ENCODE measurements at regions not wholly inside any gene's neighbourhood (a gene's known extent, or its start where the extent isn't known, plus 50 kb on each side); places are given as distances from the start of the nearest gene placed in this dataset.

DNA sequence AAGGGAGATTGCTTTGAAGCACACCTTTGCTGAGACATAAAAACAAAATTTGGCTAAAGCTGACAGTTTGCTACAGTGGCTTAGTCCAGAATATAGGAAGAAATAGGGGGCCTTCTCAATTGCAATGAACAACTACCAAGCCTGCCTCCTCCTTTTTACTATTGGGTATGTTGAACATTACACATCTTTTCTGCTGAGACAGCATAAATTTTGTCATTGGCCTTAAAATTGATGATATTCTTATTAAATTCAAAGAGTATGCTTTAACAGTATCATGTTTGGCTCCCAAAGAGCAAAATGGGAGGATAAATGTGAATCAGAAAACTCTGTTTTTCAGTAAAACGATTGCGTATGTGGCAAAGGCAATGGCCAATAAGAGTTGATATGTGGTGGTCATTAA, 721.9 kb upstream of the IGFBP7 start:
- Histone ChIP-seq H3K4me3 (no peak overlapping the region), H3K4me1 (no peaks in the 10 kb centered on the region), H3K27me3 (replicated peaks in 1 of 7) (no peaks in the 10 kb centered on the region), H3K9me3 (no peaks in the 10 kb centered on the region), H3K36me3 (no peaks in the 10 kb centered on the region), H3K27ac (no peak overlapping the region)
- intact Hi-C loops (cut with DNase I; ENCODE audit: low total_unique reads), result no loop called here
- no peak for DNase-seq
- WGBS, 5 donors, result 86 to 95% (median 93%) methylated on average over 2 of the region's 2 CpGs
- TF ChIP-seq, protein P1, sequence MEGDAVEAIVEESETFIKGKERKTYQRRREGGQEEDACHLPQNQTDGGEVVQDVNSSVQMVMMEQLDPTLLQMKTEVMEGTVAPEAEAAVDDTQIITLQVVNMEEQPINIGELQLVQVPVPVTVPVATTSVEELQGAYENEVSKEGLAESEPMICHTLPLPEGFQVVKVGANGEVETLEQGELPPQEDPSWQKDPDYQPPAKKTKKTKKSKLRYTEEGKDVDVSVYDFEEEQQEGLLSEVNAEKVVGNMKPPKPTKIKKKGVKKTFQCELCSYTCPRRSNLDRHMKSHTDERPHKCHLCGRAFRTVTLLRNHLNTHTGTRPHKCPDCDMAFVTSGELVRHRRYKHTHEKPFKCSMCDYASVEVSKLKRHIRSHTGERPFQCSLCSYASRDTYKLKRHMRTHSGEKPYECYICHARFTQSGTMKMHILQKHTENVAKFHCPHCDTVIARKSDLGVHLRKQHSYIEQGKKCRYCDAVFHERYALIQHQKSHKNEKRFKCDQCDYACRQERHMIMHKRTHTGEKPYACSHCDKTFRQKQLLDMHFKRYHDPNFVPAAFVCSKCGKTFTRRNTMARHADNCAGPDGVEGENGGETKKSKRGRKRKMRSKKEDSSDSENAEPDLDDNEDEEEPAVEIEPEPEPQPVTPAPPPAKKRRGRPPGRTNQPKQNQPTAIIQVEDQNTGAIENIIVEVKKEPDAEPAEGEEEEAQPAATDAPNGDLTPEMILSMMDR (IDR thresholded peaks at IDR 0.05 in 8 of 11, conservative IDR thresholded peaks at IDR 0.05 in 3 of 11), result no peak
- no peak for TF ChIP-seq POLR2AphosphoS5 (IDR thresholded peaks at IDR 0.05)
- TF ChIP-seq POLR2A (IDR thresholded peaks at IDR 0.05), result no peak

DNA sequence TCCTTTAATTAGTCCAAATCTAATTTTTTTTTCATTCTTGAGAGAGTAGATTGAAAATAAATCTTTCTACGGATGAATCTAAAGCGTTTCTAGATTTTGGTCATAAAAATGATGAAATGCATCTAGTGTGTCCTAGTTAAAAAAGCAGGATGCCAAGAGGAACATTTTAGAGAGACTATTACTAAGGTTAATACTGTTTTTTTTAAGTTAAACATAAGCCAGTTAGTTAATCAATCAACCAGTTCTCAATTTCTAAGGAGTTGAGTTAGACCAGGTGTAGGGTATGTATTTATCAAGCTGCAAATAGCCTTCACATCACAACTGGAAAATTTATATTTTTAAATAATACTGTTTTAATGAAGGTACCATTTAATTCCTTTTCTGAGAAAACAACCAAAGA, 679.5 kb upstream of the IGFBP7 start:
- WGBS, 5 donors, result 42 to 72% (median 43%) methylated on average over 2 of the region's 2 CpGs
- Histone ChIP-seq H3K9me3 (peaks cover 0 to 6% (median 0%) of the 10 kb centered on the region in 8 donors), H3K36me3 (no peaks in the 10 kb centered on the region), H3K27ac (no peak overlapping the region), H3K4me1 (no peaks in the 10 kb centered on the region), H3K27me3 (replicated peaks in 1 of 7) (no peaks in the 10 kb centered on the region), H3K4me3 (no peak overlapping the region)
- intact Hi-C loops (cut with DNase I; ENCODE audit: low total_unique reads), result no loop called here
- DNase-seq, result no peak
- no peak for TF ChIP-seq POLR2A (IDR thresholded peaks at IDR 0.05)
- no peak for TF ChIP-seq POLR2AphosphoS5 (IDR thresholded peaks at IDR 0.05)
- TF ChIP-seq, protein P1 (IDR thresholded peaks at IDR 0.05 in 8 of 11, conservative IDR thresholded peaks at IDR 0.05 in 3 of 11), result no peak

DNA sequence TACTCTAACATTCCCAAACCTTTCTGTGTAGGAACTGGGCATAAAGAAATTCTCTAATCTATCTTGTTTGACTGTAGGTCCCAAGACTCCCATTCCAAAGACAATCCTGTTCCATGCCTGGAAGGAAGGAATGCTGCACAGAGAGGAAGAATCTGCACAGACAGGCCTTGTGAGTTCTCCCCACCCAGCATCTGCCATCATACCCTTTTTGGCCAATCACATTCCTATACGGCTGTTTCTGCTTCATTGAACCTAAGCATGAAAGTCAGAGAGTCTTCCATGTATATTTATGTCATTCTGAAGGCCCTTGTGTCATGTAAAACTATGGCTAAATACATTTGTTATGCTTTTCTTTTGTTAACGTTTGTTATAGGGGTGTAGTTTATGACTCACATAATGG, 667.7 kb upstream of the IGFBP7 start:
- peaks cover 0 to 2% (median 0%) of the 10 kb centered on the region in 8 donors for H3K9me3 ChIP-seq
- intact Hi-C loops (cut with DNase I; ENCODE audit: low total_unique reads), result no loop called here
- TF ChIP-seq POLR2A (IDR thresholded peaks at IDR 0.05) (no peak), POLR2AphosphoS5 (IDR thresholded peaks at IDR 0.05) (no peak)
- TF ChIP-seq, protein P1 (IDR thresholded peaks at IDR 0.05 in 8 of 11, conservative IDR thresholded peaks at IDR 0.05 in 3 of 11), result no peak
- no peak overlapping the region for H3K27ac ChIP-seq
- H3K4me1 ChIP-seq, result no peaks in the 10 kb centered on the region
- WGBS, 5 donors, result 41 to 80% (median 66%) methylated on average over 2 of the region's 2 CpGs
- no peaks in the 10 kb centered on the region for H3K36me3 ChIP-seq
- no peak overlapping the region for H3K4me3 ChIP-seq
- no peaks in the 10 kb centered on the region for H3K27me3 ChIP-seq (replicated peaks in 1 of 7)
- no peak for DNase-seq

GRCh38 chr4:57774681-57775080, 664.5 kb upstream of the IGFBP7 start:
- no peak for DNase-seq
- WGBS, 5 donors, result 83 to 88% (median 86%) methylated on average over 3 of the region's 3 CpGs
- no peak overlapping the region for H3K4me3 ChIP-seq
- H3K27ac ChIP-seq, result no peak overlapping the region
- peaks cover 0 to 5% (median 0%) of the 10 kb centered on the region in 8 donors for H3K9me3 ChIP-seq
- no peaks in the 10 kb centered on the region for H3K36me3 ChIP-seq
- H3K27me3 ChIP-seq (replicated peaks in 1 of 7), result no peaks in the 10 kb centered on the region
- H3K4me1 ChIP-seq, result no peaks in the 10 kb centered on the region
- TF ChIP-seq POLR2A (IDR thresholded peaks at IDR 0.05), result no peak
- no peak for TF ChIP-seq POLR2AphosphoS5 (IDR thresholded peaks at IDR 0.05)
- TF ChIP-seq, protein P1 (IDR thresholded peaks at IDR 0.05 in 8 of 11, conservative IDR thresholded peaks at IDR 0.05 in 3 of 11), result no peak
- intact Hi-C loops (cut with DNase I; ENCODE audit: low total_unique reads), result no loop called here

Measured in spleen (tissue), 11 donors.